ENCODE measurements at regions not wholly inside any gene's neighbourhood (a gene's known extent, or its start where the extent isn't known, plus 50 kb on each side); places are given as distances from the start of the nearest gene placed in this dataset.
A peak's percentile ranks its signal among the peaks of the same experiment; 100 is the strongest.

GRCh38 chr5:174995827-174996226 lies 271.4 kb downstream of the MSX2 start:
- Histone ChIP-seq H3K36me3 (ENCODE audit: control insufficient read depth in 2 of 2, insufficient read depth in 2 of 2, low read length in 2 of 2) (no peaks in the 10 kb centered on the region), H3K27ac (ENCODE audit: low read length) (no peak overlapping the region), H3K9ac (ENCODE audit: low read length in 2 of 2) (no peak overlapping the region), H3K9me3 (ENCODE audit: control insufficient read depth in 2 of 2, low read length in 2 of 2) (peaks cover 3 to 8% of the 10 kb centered on the region in 2 donors), H3K27me3 (ENCODE audit: control insufficient read depth in 1 of 2, insufficient read depth in 2 of 2, low read length in 2 of 2) (no peaks in the 10 kb centered on the region), H3K4me3 (ENCODE audit: low read length in 2 of 2) (no peak overlapping the region), H3K4me1 (ENCODE audit: control insufficient read depth, insufficient read depth, low read length) (peaks cover 4% of the 10 kb centered on the region)

GRCh38 chr5:174991847-174992246 lies 267.5 kb downstream of the MSX2 start:
- peaks cover 0 to 2% of the 10 kb centered on the region in 2 donors for H3K27me3 ChIP-seq (ENCODE audit: control insufficient read depth in 1 of 2, insufficient read depth in 2 of 2, low read length in 2 of 2)
- no peaks in the 10 kb centered on the region for H3K36me3 ChIP-seq (ENCODE audit: control insufficient read depth in 2 of 2, insufficient read depth in 2 of 2, low read length in 2 of 2)
- peaks cover 4% of the 10 kb centered on the region for H3K4me1 ChIP-seq (ENCODE audit: control insufficient read depth, insufficient read depth, low read length)
- H3K9ac ChIP-seq (ENCODE audit: low read length in 2 of 2): no peak overlapping the region
- no peak overlapping the region for H3K4me3 ChIP-seq (ENCODE audit: low read length in 2 of 2)
- no peak overlapping the region for H3K27ac ChIP-seq (ENCODE audit: low read length)
- H3K9me3 ChIP-seq (ENCODE audit: control insufficient read depth in 2 of 2, low read length in 2 of 2): peaks cover 0 to 2% of the 10 kb centered on the region in 2 donors

GRCh38 chr5:174990909-174991308 lies 266.5 kb downstream of the MSX2 start:
- H3K4me1 ChIP-seq (ENCODE audit: control insufficient read depth, insufficient read depth, low read length): peaks cover 4% of the 10 kb centered on the region
- H3K27ac ChIP-seq (ENCODE audit: low read length): no peak overlapping the region
- peaks cover 0 to 2% of the 10 kb centered on the region in 2 donors for H3K27me3 ChIP-seq (ENCODE audit: control insufficient read depth in 1 of 2, insufficient read depth in 2 of 2, low read length in 2 of 2)
- no peaks in the 10 kb centered on the region for H3K36me3 ChIP-seq (ENCODE audit: control insufficient read depth in 2 of 2, insufficient read depth in 2 of 2, low read length in 2 of 2)
- H3K4me3 ChIP-seq (ENCODE audit: low read length in 2 of 2): peak overlapping the region in 1 of 2 donors; percentile 22
- H3K9me3 ChIP-seq (ENCODE audit: control insufficient read depth in 2 of 2, low read length in 2 of 2): peaks cover 0 to 2% of the 10 kb centered on the region in 2 donors
- H3K9ac ChIP-seq (ENCODE audit: low read length in 2 of 2): no peak overlapping the region

- Histone ChIP-seq H3K27ac (ENCODE audit: low read length) (no peak overlapping the region), H3K4me1 (ENCODE audit: control insufficient read depth, insufficient read depth, low read length) (peaks cover 4% of the 10 kb centered on the region), H3K4me3 (ENCODE audit: low read length in 2 of 2) (no peak overlapping the region), H3K9me3 (ENCODE audit: control insufficient read depth in 2 of 2, low read length in 2 of 2) (peaks cover 0 to 5% of the 10 kb centered on the region in 2 donors), H3K27me3 (ENCODE audit: control insufficient read depth in 1 of 2, insufficient read depth in 2 of 2, low read length in 2 of 2) (peaks cover 0 to 2% of the 10 kb centered on the region in 2 donors), H3K9ac (ENCODE audit: low read length in 2 of 2) (no peak overlapping the region), H3K36me3 (ENCODE audit: control insufficient read depth in 2 of 2, insufficient read depth in 2 of 2, low read length in 2 of 2) (no peaks in the 10 kb centered on the region)
Observed at GRCh38 chr5:174987443-174988012, 263.1 kb downstream of the MSX2 start.

- no peak overlapping the region for H3K27ac ChIP-seq (ENCODE audit: low read length)
- H3K9me3 ChIP-seq (ENCODE audit: control insufficient read depth in 2 of 2, low read length in 2 of 2): peaks cover 0 to 3% of the 10 kb centered on the region in 2 donors
- H3K4me1 ChIP-seq (ENCODE audit: control insufficient read depth, insufficient read depth, low read length): no peaks in the 10 kb centered on the region
- no peak overlapping the region for H3K4me3 ChIP-seq (ENCODE audit: low read length in 2 of 2)
- H3K9ac ChIP-seq (ENCODE audit: low read length in 2 of 2): no peak overlapping the region
- peaks cover 0 to 2% of the 10 kb centered on the region in 2 donors for H3K27me3 ChIP-seq (ENCODE audit: control insufficient read depth in 1 of 2, insufficient read depth in 2 of 2, low read length in 2 of 2)
- H3K36me3 ChIP-seq (ENCODE audit: control insufficient read depth in 2 of 2, insufficient read depth in 2 of 2, low read length in 2 of 2): no peaks in the 10 kb centered on the region
Observed at GRCh38 chr5:174984863-174985262, 260.5 kb downstream of the MSX2 start.

- Histone ChIP-seq H3K9me3 (ENCODE audit: control insufficient read depth in 2 of 2, low read length in 2 of 2) (peaks cover 0 to 3% of the 10 kb centered on the region in 2 donors), H3K9ac (ENCODE audit: low read length in 2 of 2) (no peak overlapping the region), H3K36me3 (ENCODE audit: control insufficient read depth in 2 of 2, insufficient read depth in 2 of 2, low read length in 2 of 2) (no peaks in the 10 kb centered on the region), H3K27ac (ENCODE audit: low read length) (no peak overlapping the region), H3K27me3 (ENCODE audit: control insufficient read depth in 1 of 2, insufficient read depth in 2 of 2, low read length in 2 of 2) (peaks cover 0 to 2% of the 10 kb centered on the region in 2 donors), H3K4me3 (ENCODE audit: low read length in 2 of 2) (no peak overlapping the region), H3K4me1 (ENCODE audit: control insufficient read depth, insufficient read depth, low read length) (no peaks in the 10 kb centered on the region)
Observed at GRCh38 chr5:174982485-174982884, 258.1 kb downstream of the MSX2 start.

- H3K36me3 ChIP-seq (ENCODE audit: control insufficient read depth in 2 of 2, insufficient read depth in 2 of 2, low read length in 2 of 2): no peaks in the 10 kb centered on the region
- no peak overlapping the region for H3K4me3 ChIP-seq (ENCODE audit: low read length in 2 of 2)
- no peak overlapping the region for H3K9ac ChIP-seq (ENCODE audit: low read length in 2 of 2)
- no peaks in the 10 kb centered on the region for H3K27me3 ChIP-seq (ENCODE audit: control insufficient read depth in 1 of 2, insufficient read depth in 2 of 2, low read length in 2 of 2)
- H3K4me1 ChIP-seq (ENCODE audit: control insufficient read depth, insufficient read depth, low read length): no peaks in the 10 kb centered on the region
- no peak overlapping the region for H3K27ac ChIP-seq (ENCODE audit: low read length)
- peaks cover 0 to 3% of the 10 kb centered on the region in 2 donors for H3K9me3 ChIP-seq (ENCODE audit: control insufficient read depth in 2 of 2, low read length in 2 of 2)
Observed at GRCh38 chr5:174981416-174981815, 257.0 kb downstream of the MSX2 start.

GRCh38 chr5:174980952-174981351 lies 256.6 kb downstream of the MSX2 start:
- Histone ChIP-seq H3K36me3 (ENCODE audit: control insufficient read depth in 2 of 2, insufficient read depth in 2 of 2, low read length in 2 of 2) (no peaks in the 10 kb centered on the region), H3K9me3 (ENCODE audit: control insufficient read depth in 2 of 2, low read length in 2 of 2) (peaks cover 0 to 3% of the 10 kb centered on the region in 2 donors), H3K4me1 (ENCODE audit: control insufficient read depth, insufficient read depth, low read length) (no peaks in the 10 kb centered on the region), H3K27ac (ENCODE audit: low read length) (no peak overlapping the region), H3K27me3 (ENCODE audit: control insufficient read depth in 1 of 2, insufficient read depth in 2 of 2, low read length in 2 of 2) (no peaks in the 10 kb centered on the region), H3K4me3 (ENCODE audit: low read length in 2 of 2) (no peak overlapping the region), H3K9ac (ENCODE audit: low read length in 2 of 2) (no peak overlapping the region)

- no peaks in the 10 kb centered on the region for H3K36me3 ChIP-seq (ENCODE audit: control insufficient read depth in 2 of 2, insufficient read depth in 2 of 2, low read length in 2 of 2)
- no peaks in the 10 kb centered on the region for H3K9me3 ChIP-seq (ENCODE audit: control insufficient read depth in 2 of 2, low read length in 2 of 2)
- no peak overlapping the region for H3K4me3 ChIP-seq (ENCODE audit: low read length in 2 of 2)
- H3K4me1 ChIP-seq (ENCODE audit: control insufficient read depth, insufficient read depth, low read length): no peaks in the 10 kb centered on the region
- no peak overlapping the region for H3K27ac ChIP-seq (ENCODE audit: low read length)
- no peaks in the 10 kb centered on the region for H3K27me3 ChIP-seq (ENCODE audit: control insufficient read depth in 1 of 2, insufficient read depth in 2 of 2, low read length in 2 of 2)
- H3K9ac ChIP-seq (ENCODE audit: low read length in 2 of 2): no peak overlapping the region
Observed at GRCh38 chr5:174972291-174972690, 247.9 kb downstream of the MSX2 start.

GRCh38 chr5:174971210-174971609 lies 246.8 kb downstream of the MSX2 start:
- H3K36me3 ChIP-seq (ENCODE audit: control insufficient read depth in 2 of 2, insufficient read depth in 2 of 2, low read length in 2 of 2): no peaks in the 10 kb centered on the region
- H3K9ac ChIP-seq (ENCODE audit: low read length in 2 of 2): no peak overlapping the region
- no peaks in the 10 kb centered on the region for H3K9me3 ChIP-seq (ENCODE audit: control insufficient read depth in 2 of 2, low read length in 2 of 2)
- H3K27me3 ChIP-seq (ENCODE audit: control insufficient read depth in 1 of 2, insufficient read depth in 2 of 2, low read length in 2 of 2): no peaks in the 10 kb centered on the region
- no peak overlapping the region for H3K4me3 ChIP-seq (ENCODE audit: low read length in 2 of 2)
- H3K27ac ChIP-seq (ENCODE audit: low read length): no peak overlapping the region
- H3K4me1 ChIP-seq (ENCODE audit: control insufficient read depth, insufficient read depth, low read length): no peaks in the 10 kb centered on the region

- Histone ChIP-seq H3K9ac (ENCODE audit: low read length in 2 of 2) (no peak overlapping the region), H3K9me3 (ENCODE audit: control insufficient read depth in 2 of 2, low read length in 2 of 2) (no peaks in the 10 kb centered on the region), H3K27ac (ENCODE audit: low read length) (no peak overlapping the region), H3K36me3 (ENCODE audit: control insufficient read depth in 2 of 2, insufficient read depth in 2 of 2, low read length in 2 of 2) (no peaks in the 10 kb centered on the region), H3K27me3 (ENCODE audit: control insufficient read depth in 1 of 2, insufficient read depth in 2 of 2, low read length in 2 of 2) (no peaks in the 10 kb centered on the region), H3K4me3 (ENCODE audit: low read length in 2 of 2) (no peak overlapping the region), H3K4me1 (ENCODE audit: control insufficient read depth, insufficient read depth, low read length) (no peaks in the 10 kb centered on the region)
Observed at GRCh38 chr5:174970502-174970901, 246.1 kb downstream of the MSX2 start.

All from stomach smooth muscle (tissue), 2 donors.